ENCODE measurements at regions not wholly inside any gene's neighbourhood (a gene's known extent, or its start where the extent isn't known, plus 50 kb on each side); places are given as distances from the start of the nearest gene placed in this dataset.

DNA sequence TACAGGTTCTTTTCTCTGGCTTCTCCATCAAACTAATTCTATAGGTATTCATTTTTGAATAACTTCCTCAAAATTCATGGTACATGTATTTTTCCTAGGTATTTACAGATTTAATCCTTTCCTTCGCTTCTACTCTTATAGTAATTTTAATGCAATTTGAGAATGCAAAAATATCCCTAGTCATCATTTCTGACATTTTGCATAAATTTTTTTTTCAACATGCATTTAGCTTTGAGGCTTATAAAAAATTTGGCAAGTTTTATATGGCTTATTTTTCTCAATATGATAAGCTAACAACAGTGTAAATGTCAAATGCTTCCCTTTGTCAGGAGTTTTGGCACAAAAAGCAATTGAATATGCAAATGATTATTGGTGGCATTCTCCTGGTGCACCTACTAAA is 872.6 kb downstream of the FLRT2 start:
- H3K9me3 ChIP-seq, result no peaks in the 10 kb centered on the region
- intact Hi-C loops (cut with DNase I), result no loop called here
- no peak for DNase-seq
- H3K9ac ChIP-seq (ENCODE audit: low read depth in 2 of 2, low read length in 2 of 2), result no peak overlapping the region
- H3K4me3 ChIP-seq, result no peak overlapping the region
- H3K27me3 ChIP-seq, result no peaks in the 10 kb centered on the region
- H3K27ac ChIP-seq, result no peak overlapping the region
- no peaks in the 10 kb centered on the region for H3K4me1 ChIP-seq
- H3K36me3 ChIP-seq, result no peaks in the 10 kb centered on the region
- TF ChIP-seq, protein P1, sequence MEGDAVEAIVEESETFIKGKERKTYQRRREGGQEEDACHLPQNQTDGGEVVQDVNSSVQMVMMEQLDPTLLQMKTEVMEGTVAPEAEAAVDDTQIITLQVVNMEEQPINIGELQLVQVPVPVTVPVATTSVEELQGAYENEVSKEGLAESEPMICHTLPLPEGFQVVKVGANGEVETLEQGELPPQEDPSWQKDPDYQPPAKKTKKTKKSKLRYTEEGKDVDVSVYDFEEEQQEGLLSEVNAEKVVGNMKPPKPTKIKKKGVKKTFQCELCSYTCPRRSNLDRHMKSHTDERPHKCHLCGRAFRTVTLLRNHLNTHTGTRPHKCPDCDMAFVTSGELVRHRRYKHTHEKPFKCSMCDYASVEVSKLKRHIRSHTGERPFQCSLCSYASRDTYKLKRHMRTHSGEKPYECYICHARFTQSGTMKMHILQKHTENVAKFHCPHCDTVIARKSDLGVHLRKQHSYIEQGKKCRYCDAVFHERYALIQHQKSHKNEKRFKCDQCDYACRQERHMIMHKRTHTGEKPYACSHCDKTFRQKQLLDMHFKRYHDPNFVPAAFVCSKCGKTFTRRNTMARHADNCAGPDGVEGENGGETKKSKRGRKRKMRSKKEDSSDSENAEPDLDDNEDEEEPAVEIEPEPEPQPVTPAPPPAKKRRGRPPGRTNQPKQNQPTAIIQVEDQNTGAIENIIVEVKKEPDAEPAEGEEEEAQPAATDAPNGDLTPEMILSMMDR (IDR thresholded peaks at IDR 0.05), result no peak

DNA sequence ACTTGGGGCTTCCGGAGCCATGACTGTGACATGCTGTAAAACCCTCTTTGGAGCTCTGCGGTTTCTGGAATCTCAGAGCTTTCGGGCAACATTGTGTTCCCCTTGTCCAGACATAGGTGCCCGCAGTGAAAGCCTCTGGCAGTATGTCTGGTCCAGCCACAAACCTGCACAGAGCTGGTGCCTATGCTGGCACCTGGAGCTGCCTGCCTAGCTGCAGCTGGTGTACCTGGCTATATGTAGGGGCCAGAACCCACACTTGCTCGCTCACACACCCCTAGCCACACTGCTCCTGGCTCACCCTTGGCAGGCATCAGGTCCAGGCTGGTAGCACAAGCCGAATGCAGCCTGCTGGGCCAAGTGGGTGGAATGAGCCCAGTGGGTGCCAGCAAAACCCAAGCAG is 861.1 kb downstream of the FLRT2 start:
- intact Hi-C loops (cut with DNase I), result no loop called here
- H3K4me1 ChIP-seq, result no peaks in the 10 kb centered on the region
- TF ChIP-seq, protein P1 (IDR thresholded peaks at IDR 0.05), result no peak
- DNase-seq, result no peak
- no peaks in the 10 kb centered on the region for H3K36me3 ChIP-seq
- no peaks in the 10 kb centered on the region for H3K9me3 ChIP-seq
- no peak overlapping the region for H3K4me3 ChIP-seq
- H3K9ac ChIP-seq (ENCODE audit: low read depth in 2 of 2, low read length in 2 of 2), result no peak overlapping the region
- no peak overlapping the region for H3K27ac ChIP-seq
- no peaks in the 10 kb centered on the region for H3K27me3 ChIP-seq

DNA sequence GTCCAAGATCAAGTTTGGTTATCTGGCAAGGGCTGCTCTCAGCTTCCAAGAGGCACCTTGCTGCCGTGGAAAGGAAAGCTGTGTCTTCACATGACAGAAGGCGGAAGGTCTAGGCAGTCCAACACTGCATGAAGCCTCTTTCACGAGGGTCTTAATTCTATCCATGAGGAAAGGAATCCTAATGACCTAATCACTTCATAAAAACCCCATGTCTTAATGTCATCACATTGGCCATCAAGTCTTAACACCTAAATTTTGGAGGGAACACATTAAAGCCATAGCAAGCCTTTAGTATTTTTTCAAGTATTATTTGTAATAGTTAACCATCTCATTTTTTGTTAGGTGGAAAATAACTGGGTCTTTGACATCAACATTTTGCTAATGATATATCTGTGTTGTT is 858.3 kb downstream of the FLRT2 start:
- Histone ChIP-seq H3K27ac (no peak overlapping the region), H3K9me3 (no peaks in the 10 kb centered on the region), H3K36me3 (no peaks in the 10 kb centered on the region), H3K4me3 (no peak overlapping the region), H3K4me1 (no peaks in the 10 kb centered on the region), H3K27me3 (no peaks in the 10 kb centered on the region), H3K9ac (ENCODE audit: low read depth in 2 of 2, low read length in 2 of 2) (no peak overlapping the region)
- intact Hi-C loops (cut with DNase I), result no loop called here
- no peak for DNase-seq
- TF ChIP-seq, protein P1 (IDR thresholded peaks at IDR 0.05), result no peak

DNA sequence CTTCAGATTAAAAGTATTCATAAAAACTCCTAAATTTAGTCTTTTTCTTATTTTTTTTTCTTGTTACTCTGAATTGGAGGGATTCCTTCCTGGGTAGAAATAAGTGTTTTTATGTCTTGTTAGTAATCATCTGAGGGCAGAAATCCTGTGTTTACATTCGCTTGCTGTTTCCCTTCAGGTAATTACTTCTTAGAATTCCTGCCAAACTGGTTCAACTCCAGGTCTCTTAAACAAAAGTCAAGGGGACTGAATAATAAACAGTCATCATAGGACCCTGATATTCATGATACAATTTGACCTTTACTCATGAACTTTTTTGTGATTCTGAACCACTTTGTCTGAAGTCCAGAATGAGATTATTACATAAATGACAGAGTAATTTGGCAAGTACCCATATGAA is 843.9 kb downstream of the FLRT2 start:
- no peaks in the 10 kb centered on the region for H3K36me3 ChIP-seq
- no peak overlapping the region for H3K27ac ChIP-seq
- H3K9ac ChIP-seq (ENCODE audit: low read depth in 2 of 2, low read length in 2 of 2), result no peak overlapping the region
- H3K4me3 ChIP-seq, result no peak overlapping the region
- TF ChIP-seq, protein P1 (IDR thresholded peaks at IDR 0.05), result no peak
- DNase-seq, result no peak
- no peaks in the 10 kb centered on the region for H3K4me1 ChIP-seq
- intact Hi-C loops (cut with DNase I), result no loop called here
- no peaks in the 10 kb centered on the region for H3K27me3 ChIP-seq
- no peaks in the 10 kb centered on the region for H3K9me3 ChIP-seq

DNA sequence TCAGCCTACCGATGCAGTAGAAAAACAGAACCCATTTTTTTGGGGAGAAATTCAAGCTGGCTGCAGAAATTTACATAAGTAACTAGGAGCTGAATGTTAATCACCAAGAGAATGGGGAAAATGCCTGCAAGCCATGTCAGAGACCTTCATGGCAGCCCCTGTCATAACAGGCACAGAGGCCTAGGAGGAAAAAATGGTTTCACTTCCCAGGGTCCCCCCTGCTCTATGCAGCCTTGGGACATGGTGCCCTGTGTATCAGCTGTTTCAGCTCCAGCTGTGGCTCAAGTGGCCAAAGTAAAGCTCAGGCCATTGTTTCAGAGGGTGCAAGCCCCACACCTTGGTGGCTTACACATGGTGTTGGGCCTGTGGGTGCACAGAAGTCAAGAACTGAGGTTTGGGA is 842.5 kb downstream of the FLRT2 start:
- H3K9ac ChIP-seq (ENCODE audit: low read depth in 2 of 2, low read length in 2 of 2), result no peak overlapping the region
- H3K36me3 ChIP-seq, result no peaks in the 10 kb centered on the region
- intact Hi-C loops (cut with DNase I), result no loop called here
- no peak overlapping the region for H3K27ac ChIP-seq
- no peaks in the 10 kb centered on the region for H3K9me3 ChIP-seq
- no peaks in the 10 kb centered on the region for H3K27me3 ChIP-seq
- TF ChIP-seq, protein P1 (IDR thresholded peaks at IDR 0.05), result no peak
- no peak overlapping the region for H3K4me3 ChIP-seq
- no peak for DNase-seq
- H3K4me1 ChIP-seq, result no peaks in the 10 kb centered on the region

DNA sequence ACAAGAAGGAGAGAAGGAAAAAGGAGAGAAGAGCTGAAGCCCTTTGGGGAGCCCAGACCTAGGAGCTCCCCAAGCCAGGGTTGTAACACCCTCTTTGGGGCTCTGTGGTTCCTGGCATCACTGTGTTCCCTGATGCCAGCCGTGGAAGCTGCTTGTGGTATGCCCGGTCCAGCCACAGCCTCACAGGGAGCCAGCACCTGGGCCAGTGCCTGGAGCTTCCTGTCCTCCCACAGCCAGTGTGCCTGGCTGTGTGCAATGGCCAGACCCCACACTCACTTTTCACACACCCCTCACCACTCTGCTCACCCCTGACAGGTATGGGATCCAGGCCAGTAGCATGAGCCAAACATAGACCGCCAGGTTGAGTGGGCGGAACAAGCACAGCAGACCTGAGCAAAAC is 834.7 kb downstream of the FLRT2 start:
- no peaks in the 10 kb centered on the region for H3K36me3 ChIP-seq
- intact Hi-C loops (cut with DNase I), result no loop called here
- TF ChIP-seq, protein P1 (IDR thresholded peaks at IDR 0.05), result no peak
- no peak overlapping the region for H3K27ac ChIP-seq
- no peak for DNase-seq
- H3K4me3 ChIP-seq, result no peak overlapping the region
- H3K4me1 ChIP-seq, result no peaks in the 10 kb centered on the region
- H3K9ac ChIP-seq (ENCODE audit: low read depth in 2 of 2, low read length in 2 of 2), result no peak overlapping the region
- H3K27me3 ChIP-seq, result no peaks in the 10 kb centered on the region
- H3K9me3 ChIP-seq, result no peaks in the 10 kb centered on the region

All from colonic mucosa (tissue), 4 donors.